Liver (tissue), 3 donors: ENCODE measurements at regions not wholly inside any gene's neighbourhood (a gene's known extent, or its start where the extent isn't known, plus 50 kb on each side); places are given as distances from the start of the nearest gene placed in this dataset.

Source experiments
- ATF3 ChIP-seq: IDR thresholded peaks from 2 replicates; pipeline ENCODE4 v1.6.1; 2016; ENCODE audit warnings: antibody characterized with exemption
- EGR1 ChIP-seq, 2 donors: IDR thresholded peaks; 2 replicates each; pipeline ENCODE4 v1.6.1; 2016 to 2018; ENCODE audit warnings: antibody characterized with exemption in 2 of 2, low read depth in 2 of 2
- FOXA1 ChIP-seq: IDR thresholded peaks from 2 replicates; pipeline ENCODE4 v1.6.1; 2016; ENCODE audit warnings: antibody characterized with exemption
- JUND ChIP-seq, 2 donors: IDR thresholded peaks; 2 replicates each; pipeline ENCODE4 v1.6.1; 2016; ENCODE audit warnings: antibody characterized with exemption in 2 of 2
- NR2F2 ChIP-seq: IDR thresholded peaks from 2 replicates; pipeline ENCODE4 v1.6.1; 2016; ENCODE audit warnings: antibody characterized with exemption
- RAD21 ChIP-seq, 2 donors: IDR thresholded peaks; 2 replicates each; pipeline ENCODE4 v1.6.1; 2016; ENCODE audit warnings: antibody characterized with exemption in 2 of 2, mild to moderate bottlenecking in 2 of 2
- REST ChIP-seq: IDR thresholded peaks from 2 replicates; pipeline ENCODE4 v1.6.1; 2016; ENCODE audit warnings: antibody characterized with exemption, mild to moderate bottlenecking
- RXRA ChIP-seq, 2 donors: IDR thresholded peaks; 2 replicates each; pipeline ENCODE4 v1.6.1; 2017 to 2018; ENCODE audit warnings: antibody characterized with exemption in 2 of 2, mild to moderate bottlenecking in 1 of 2
- SP1 ChIP-seq: IDR thresholded peaks from 2 replicates; pipeline ENCODE4 v1.6.1; 2018; ENCODE audit warnings: antibody characterized with exemption, mild to moderate bottlenecking
- TAF1 ChIP-seq: conservative IDR thresholded peaks from 2 replicates; pipeline ENCODE4 v1.6.1; 2016; ENCODE audit warnings: antibody characterized with exemption, mild to moderate bottlenecking
- YY1 ChIP-seq: IDR thresholded peaks from 2 replicates; pipeline ENCODE4 v1.6.1; 2016; ENCODE audit warnings: antibody characterized with exemption, mild to moderate bottlenecking
- ZBTB33 ChIP-seq: IDR thresholded peaks from 2 replicates; pipeline ENCODE4 v1.6.1; 2016; ENCODE audit warnings: antibody characterized with exemption
- TF ChIP-seq, protein P1 (sequence below): fragments of 150-350 bp; IDR thresholded peaks from 2 replicates; pipeline ENCODE4 v1.5.1; 2017; ENCODE audit warnings: improper control_type of control experiment, low read depth, low read length; ENCODE audit not compliant: missing input control
- TF ChIP-seq, protein P2 (sequence below): IDR thresholded peaks from 2 replicates; pipeline ENCODE4 v1.6.1; 2016; ENCODE audit warnings: antibody characterized with exemption
- donor health status: healthy.
- donor health status: healthy.

DNA sequence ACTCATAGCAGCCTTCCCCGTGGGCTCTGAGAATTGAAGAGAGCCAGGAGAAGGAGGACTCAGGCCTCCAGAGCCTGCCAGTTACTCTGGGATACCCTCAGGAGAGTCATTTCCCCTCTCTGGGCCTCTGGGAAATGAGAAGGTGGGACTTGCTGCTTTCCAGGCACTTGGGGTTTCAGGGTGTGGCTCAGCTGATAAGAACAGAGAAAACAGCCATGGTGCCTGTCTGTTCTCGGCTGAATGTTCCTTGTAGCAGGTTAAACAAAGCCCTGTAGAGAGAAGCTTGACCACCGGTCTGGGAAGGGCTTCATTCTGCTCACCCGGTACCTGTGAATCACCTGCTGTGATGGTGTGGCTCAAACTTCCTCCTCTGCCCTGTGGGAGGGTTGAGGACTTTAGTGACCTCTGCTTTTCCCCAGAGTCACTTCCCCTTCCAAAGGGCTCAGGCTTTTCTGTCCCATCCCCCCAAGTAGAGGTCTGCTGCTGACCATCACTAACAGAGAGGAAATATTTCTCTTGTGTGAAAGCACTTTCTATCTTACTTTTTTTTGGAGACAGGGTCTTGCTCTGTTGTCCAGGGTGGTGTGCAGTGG is 212.4 kb upstream of the GALNT17 start:
- no peak for TF ChIP-seq REST
- TF ChIP-seq, protein P1, sequence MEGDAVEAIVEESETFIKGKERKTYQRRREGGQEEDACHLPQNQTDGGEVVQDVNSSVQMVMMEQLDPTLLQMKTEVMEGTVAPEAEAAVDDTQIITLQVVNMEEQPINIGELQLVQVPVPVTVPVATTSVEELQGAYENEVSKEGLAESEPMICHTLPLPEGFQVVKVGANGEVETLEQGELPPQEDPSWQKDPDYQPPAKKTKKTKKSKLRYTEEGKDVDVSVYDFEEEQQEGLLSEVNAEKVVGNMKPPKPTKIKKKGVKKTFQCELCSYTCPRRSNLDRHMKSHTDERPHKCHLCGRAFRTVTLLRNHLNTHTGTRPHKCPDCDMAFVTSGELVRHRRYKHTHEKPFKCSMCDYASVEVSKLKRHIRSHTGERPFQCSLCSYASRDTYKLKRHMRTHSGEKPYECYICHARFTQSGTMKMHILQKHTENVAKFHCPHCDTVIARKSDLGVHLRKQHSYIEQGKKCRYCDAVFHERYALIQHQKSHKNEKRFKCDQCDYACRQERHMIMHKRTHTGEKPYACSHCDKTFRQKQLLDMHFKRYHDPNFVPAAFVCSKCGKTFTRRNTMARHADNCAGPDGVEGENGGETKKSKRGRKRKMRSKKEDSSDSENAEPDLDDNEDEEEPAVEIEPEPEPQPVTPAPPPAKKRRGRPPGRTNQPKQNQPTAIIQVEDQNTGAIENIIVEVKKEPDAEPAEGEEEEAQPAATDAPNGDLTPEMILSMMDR, result no peak
- no peak for TF ChIP-seq YY1
- no peak for TF ChIP-seq FOXA1
- no peak for TF ChIP-seq TAF1
- TF ChIP-seq ZBTB33, result no peak
- no peak for TF ChIP-seq EGR1 (IDR thresholded peaks at IDR 0.05; ENCODE audit: low read depth in 2 of 2)
- TF ChIP-seq JUND (IDR thresholded peaks at IDR 0.05), result no peak
- no peak for TF ChIP-seq RAD21 (IDR thresholded peaks at IDR 0.05)
- TF ChIP-seq ATF3, result no peak
- TF ChIP-seq NR2F2, result no peak
- TF ChIP-seq RXRA (IDR thresholded peaks at IDR 0.05), result no peak
- no peak for TF ChIP-seq SP1
- TF ChIP-seq, protein P2, sequence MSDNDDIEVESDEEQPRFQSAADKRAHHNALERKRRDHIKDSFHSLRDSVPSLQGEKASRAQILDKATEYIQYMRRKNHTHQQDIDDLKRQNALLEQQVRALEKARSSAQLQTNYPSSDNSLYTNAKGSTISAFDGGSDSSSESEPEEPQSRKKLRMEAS, result no peak
